Keratinocyte (primary cell): ENCODE measurements at regions not wholly inside any gene's neighbourhood (a gene's known extent, or its start where the extent isn't known, plus 50 kb on each side); places are given as distances from the start of the nearest gene placed in this dataset.

Experiments
- CTCF ChIP-seq, 3 experiments: IDR thresholded peaks in 1 of 3; conservative IDR thresholded peaks in 1 of 3; optimal IDR thresholded peaks in 1 of 3; 2 replicates in 2 of 3; 3 replicates in 1 of 3; pipeline versions ENCODE3 to v1.5.1; 2011; ENCODE audit warnings: low read length in 3 of 3, mild to moderate bottlenecking in 3 of 3, moderate library complexity in 2 of 3, control low read depth in 1 of 3, inconsistent platforms in 1 of 3; ENCODE audit not compliant: insufficient read depth in 2 of 3; ENCODE audit errors: extremely low read depth in 1 of 3
- EZH2 ChIP-seq: IDR thresholded peaks from one replicate; pipeline ENCODE4 v1.6.1; 2012; ENCODE audit warnings: inconsistent platforms, mild to moderate bottlenecking, low read length, moderate library complexity

- TF ChIP-seq CTCF (optimal IDR thresholded peaks at IDR 0.05 in 1 of 3, IDR thresholded peaks at IDR 0.05 in 1 of 3, conservative IDR thresholded peaks at IDR 0.05 in 1 of 3; ENCODE audit: extremely low read depth in 1 of 3, insufficient read depth in 2 of 3, low read length in 3 of 3) (no peak), EZH2 (no peak)
Observed at GRCh38 chr2:41917587-41917986, 130.2 kb upstream of the PKDCC start.
